H9 (cell line): ENCODE measurements at regions not wholly inside any gene's neighbourhood (a gene's known extent, or its start where the extent isn't known, plus 50 kb on each side); places are given as distances from the start of the nearest gene placed in this dataset.

Experiments used
- DNase-seq: peaks from one replicate; pipeline ENCODE4 v3.0.0-alpha.2; 2017
- H2AFZ ChIP-seq: one replicate; pipeline ENCODE4 v1.6.1; 2013; ENCODE audit warnings: mild to moderate bottlenecking, low read length, control low read depth, moderate library complexity
- H2AK5ac ChIP-seq: 2 replicates; pipeline ENCODE4 v1.6.1; 2013; ENCODE audit warnings: low read length, control low read depth, mixed read lengths; ENCODE audit not compliant: insufficient read length
- H2BK120ac ChIP-seq: one replicate; pipeline ENCODE4 v1.6.1; 2013; ENCODE audit warnings: low read depth, mild to moderate bottlenecking, low read length, control low read depth, inconsistent platforms; ENCODE audit not compliant: poor library complexity, severe bottlenecking
- H2BK12ac ChIP-seq: 2 replicates; pipeline ENCODE4 v1.6.1; 2013; ENCODE audit warnings: low read length, control low read depth, mixed read lengths, low read depth; ENCODE audit not compliant: insufficient read length
- H2BK15ac ChIP-seq: 2 replicates; pipeline ENCODE4 v1.6.1; 2013; ENCODE audit warnings: low read depth, low read length, control low read depth
- H2BK20ac ChIP-seq: one replicate; pipeline ENCODE4 v1.6.1; 2013; ENCODE audit warnings: low read depth, mild to moderate bottlenecking, low read length, control low read depth, inconsistent platforms; ENCODE audit not compliant: poor library complexity, severe bottlenecking
- H2BK5ac ChIP-seq: 2 replicates; pipeline ENCODE4 v1.6.1; 2013; ENCODE audit warnings: low read length, control low read depth, mixed read lengths; ENCODE audit not compliant: insufficient read length
- H3K14ac ChIP-seq: 2 replicates; pipeline ENCODE4 v1.6.1; 2013; ENCODE audit warnings: low read length, control low read depth; ENCODE audit not compliant: insufficient read depth
- H3K18ac ChIP-seq: 2 replicates; pipeline ENCODE4 v1.6.1; 2013; ENCODE audit warnings: low read depth, mild to moderate bottlenecking, mixed read lengths, low read length, control low read depth; ENCODE audit not compliant: insufficient read length
- H3K23ac ChIP-seq: 2 replicates; pipeline ENCODE4 v1.6.1; 2013; ENCODE audit warnings: low read length, control low read depth, mixed read lengths, low read depth; ENCODE audit not compliant: insufficient read length
- H3K23me2 ChIP-seq: 2 replicates; pipeline ENCODE4 v1.6.1; 2013; ENCODE audit warnings: low read depth, mild to moderate bottlenecking, mixed read lengths, low read length, control low read depth; ENCODE audit not compliant: insufficient read length, poor library complexity, severe bottlenecking
- H3K27ac ChIP-seq: 2 replicates; pipeline ENCODE4 v1.5.1; 2013; ENCODE audit warnings: low read length, control low read depth, mixed read lengths, low read depth; ENCODE audit not compliant: insufficient read length
- H3K27me3 ChIP-seq: 2 replicates; pipeline ENCODE4 v1.6.1; 2013; ENCODE audit warnings: low read length, control low read depth, inconsistent platforms; ENCODE audit not compliant: insufficient read depth
- H3K4ac ChIP-seq: 2 replicates; pipeline ENCODE4 v1.6.1; 2013; ENCODE audit warnings: low read depth, mild to moderate bottlenecking, control low read depth, inconsistent platforms, low read length, moderate library complexity
- H3K4me1 ChIP-seq: 2 replicates; pipeline ENCODE4 v1.6.1; 2013; ENCODE audit warnings: low read length, control low read depth, inconsistent platforms; ENCODE audit not compliant: insufficient read depth
- H3K4me2 ChIP-seq: 2 replicates; pipeline ENCODE4 v1.6.1; 2013; ENCODE audit warnings: low read length, control low read depth, mixed read lengths; ENCODE audit not compliant: insufficient read length, insufficient read depth
- H3K56ac ChIP-seq: 2 replicates; pipeline ENCODE4 v1.6.1; 2013; ENCODE audit warnings: low read depth, mild to moderate bottlenecking, mixed read lengths, low read length, control low read depth; ENCODE audit not compliant: insufficient read length
- H3K79me1 ChIP-seq: 2 replicates; pipeline ENCODE4 v1.6.1; 2013; ENCODE audit warnings: low read depth, mild to moderate bottlenecking, moderate library complexity, low read length, control low read depth, inconsistent platforms; ENCODE audit not compliant: insufficient read depth, poor library complexity, severe bottlenecking
- H3K79me2 ChIP-seq: 2 replicates; pipeline ENCODE4 v1.6.1; 2013; ENCODE audit warnings: low read length, control low read depth, inconsistent platforms; ENCODE audit not compliant: insufficient read depth
- H3K9ac ChIP-seq: 2 replicates; pipeline ENCODE4 v1.6.1; 2013; ENCODE audit warnings: low read length, control low read depth, mixed read lengths; ENCODE audit not compliant: insufficient read length; ENCODE audit errors: extremely low read depth
- H3K9me3 ChIP-seq: one replicate; pipeline ENCODE4 v1.6.1; 2013; ENCODE audit warnings: low read depth, low read length, inconsistent platforms; ENCODE audit not compliant: control insufficient read depth
- H3T11ph ChIP-seq: one replicate; pipeline ENCODE4 v1.6.1; 2013; ENCODE audit warnings: mild to moderate bottlenecking, low read length, control low read depth, inconsistent platforms
- H4K20me1 ChIP-seq: one replicate; pipeline ENCODE4 v1.6.1; 2013; ENCODE audit not compliant: control insufficient read depth, insufficient read length, insufficient read depth
- H4K5ac ChIP-seq: 2 replicates; pipeline ENCODE4 v1.6.1; 2013; ENCODE audit warnings: low read depth, mild to moderate bottlenecking, mixed read lengths, low read length, control low read depth; ENCODE audit not compliant: insufficient read length
- H4K8ac ChIP-seq: replicated peaks from 2 replicates; pipeline ENCODE4 v1.6.1; 2013; ENCODE audit warnings: low read length, control low read depth, mixed read lengths, low read depth; ENCODE audit not compliant: insufficient read length
- H4K91ac ChIP-seq: 2 replicates; pipeline ENCODE4 v1.6.1; 2013; ENCODE audit warnings: low read depth, mild to moderate bottlenecking, moderate library complexity, mixed read lengths, low read length, control low read depth; ENCODE audit not compliant: insufficient read length
- H3K27ac Mint-ChIP-seq, 3 experiments: 2 replicates in 2 of 3; 3 replicates in 1 of 3; pipeline ENCODE4 v1.8.0; 2020 to 2021; ENCODE audit warnings: mixed read lengths in 3 of 3, mild to moderate bottlenecking in 1 of 3, moderate library complexity in 1 of 3
- H3K27me3 Mint-ChIP-seq: 2 replicates; pipeline ENCODE4 v1.8.0; 2021; ENCODE audit warnings: low read depth, mild to moderate bottlenecking, moderate library complexity, mixed read lengths
- H3K36me3 Mint-ChIP-seq, 3 experiments: 2 replicates in 2 of 3; 3 replicates in 1 of 3; pipeline ENCODE4 v1.8.0; 2020 to 2021; ENCODE audit warnings: low read depth in 3 of 3, mixed read lengths in 3 of 3; ENCODE audit not compliant: insufficient read depth in 1 of 3
- H3K4me1 Mint-ChIP-seq, 2 experiments: 2 replicates each; pipeline ENCODE4 v1.8.0; 2020; ENCODE audit warnings: mixed read lengths in 2 of 2
- H3K4me3 Mint-ChIP-seq, 2 experiments: 2 replicates in 1 of 2; 3 replicates in 1 of 2; pipeline ENCODE4 v1.8.0; 2020 to 2021; ENCODE audit warnings: mild to moderate bottlenecking in 2 of 2, mixed read lengths in 2 of 2, moderate library complexity in 1 of 2
- H3K9me3 Mint-ChIP-seq, 2 experiments: 2 replicates in 1 of 2; 3 replicates in 1 of 2; pipeline ENCODE4 v1.8.0; 2020; ENCODE audit warnings: mild to moderate bottlenecking in 2 of 2, mixed read lengths in 2 of 2, moderate library complexity in 1 of 2
- WGBS: extraction: QIAGEN DNeasy Blood & Tissue Kit; methylation state at CpG from one replicate; pipeline ENCODE4 v1.1.7; 2013; ENCODE audit warnings: missing lambda C conversion rate, low lambda C conversion rate, mixed read lengths; ENCODE audit not compliant: insufficient read length; ENCODE audit errors: extremely low coverage; 5-methylcytosine and 5-hydroxymethylcytosine counted together
- TF ChIP-seq, protein P1 (sequence below): fragments of 200-600 bp; sonication (generic); conservative IDR thresholded peaks from 3 replicates; pipeline ENCODE4 v1.8.0; 2021; ENCODE audit warnings: antibody characterized with exemption, mild to moderate bottlenecking

DNA sequence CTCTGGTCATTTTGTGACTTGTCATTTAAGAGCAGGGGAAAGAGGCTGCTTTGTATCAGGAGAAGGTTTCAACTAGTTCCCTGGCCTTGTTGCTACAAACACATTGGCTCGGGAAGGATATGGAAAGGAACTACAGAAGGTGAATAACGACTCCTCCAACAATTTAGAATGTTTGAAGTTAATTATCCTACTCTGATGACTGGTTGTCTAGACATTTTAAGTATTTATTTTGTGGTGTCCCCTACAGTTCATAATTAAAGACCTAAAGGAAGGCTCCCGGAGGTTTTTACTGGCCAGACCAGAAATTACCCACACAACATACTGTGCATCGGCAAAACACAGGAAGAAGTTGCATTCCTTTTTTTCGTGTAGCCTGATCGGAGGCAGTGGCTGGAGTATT is 515.8 kb upstream of the SALL1 start:
- TF ChIP-seq, protein P1, sequence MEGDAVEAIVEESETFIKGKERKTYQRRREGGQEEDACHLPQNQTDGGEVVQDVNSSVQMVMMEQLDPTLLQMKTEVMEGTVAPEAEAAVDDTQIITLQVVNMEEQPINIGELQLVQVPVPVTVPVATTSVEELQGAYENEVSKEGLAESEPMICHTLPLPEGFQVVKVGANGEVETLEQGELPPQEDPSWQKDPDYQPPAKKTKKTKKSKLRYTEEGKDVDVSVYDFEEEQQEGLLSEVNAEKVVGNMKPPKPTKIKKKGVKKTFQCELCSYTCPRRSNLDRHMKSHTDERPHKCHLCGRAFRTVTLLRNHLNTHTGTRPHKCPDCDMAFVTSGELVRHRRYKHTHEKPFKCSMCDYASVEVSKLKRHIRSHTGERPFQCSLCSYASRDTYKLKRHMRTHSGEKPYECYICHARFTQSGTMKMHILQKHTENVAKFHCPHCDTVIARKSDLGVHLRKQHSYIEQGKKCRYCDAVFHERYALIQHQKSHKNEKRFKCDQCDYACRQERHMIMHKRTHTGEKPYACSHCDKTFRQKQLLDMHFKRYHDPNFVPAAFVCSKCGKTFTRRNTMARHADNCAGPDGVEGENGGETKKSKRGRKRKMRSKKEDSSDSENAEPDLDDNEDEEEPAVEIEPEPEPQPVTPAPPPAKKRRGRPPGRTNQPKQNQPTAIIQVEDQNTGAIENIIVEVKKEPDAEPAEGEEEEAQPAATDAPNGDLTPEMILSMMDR = no peak

More for the DNA sequence above, 515.8 kb upstream of the SALL1 start:
- H3T11ph ChIP-seq = no peak overlapping the region
- no peak overlapping the region for H3K56ac ChIP-seq
- no peaks in the 10 kb centered on the region for H3K36me3 Mint-ChIP-seq
- no peak overlapping the region for H2BK120ac ChIP-seq
- H3K18ac ChIP-seq = no peak overlapping the region
- peaks cover 13% of the 10 kb centered on the region for H3K27me3 Mint-ChIP-seq
- no CpG with 5 or more reads among the region's 6 CpGs for WGBS
- DNase-seq = no peak
- no peak overlapping the region for H3K9ac ChIP-seq
- no peaks in the 10 kb centered on the region for H3K27me3 ChIP-seq
- H3K4ac ChIP-seq = no peak overlapping the region
- H3K27ac ChIP-seq = no peak overlapping the region
- H2BK20ac ChIP-seq = no peak overlapping the region
- H2AK5ac ChIP-seq = no peak overlapping the region
- no peak overlapping the region for H2AFZ ChIP-seq
- H3K14ac ChIP-seq = no peak overlapping the region
- no peak overlapping the region for H4K8ac ChIP-seq
- H4K20me1 ChIP-seq = no peaks in the 10 kb centered on the region
- no peaks in the 10 kb centered on the region for H3K4me1 ChIP-seq
- H3K79me2 ChIP-seq = no peaks in the 10 kb centered on the region
- H3K4me3 Mint-ChIP-seq = no peak overlapping the region
- no peak overlapping the region for H2BK15ac ChIP-seq
- H2BK12ac ChIP-seq = no peak overlapping the region
- no peak overlapping the region for H3K4me2 ChIP-seq
- no peaks in the 10 kb centered on the region for H3K23me2 ChIP-seq
- no peaks in the 10 kb centered on the region for H3K79me1 ChIP-seq
- H4K5ac ChIP-seq = no peak overlapping the region
- H2BK5ac ChIP-seq = no peak overlapping the region
- H4K91ac ChIP-seq = no peak overlapping the region
- no peak overlapping the region for H3K23ac ChIP-seq
- H3K27ac Mint-ChIP-seq = no peak overlapping the region
- H3K9me3 Mint-ChIP-seq = no peaks in the 10 kb centered on the region
- no peaks in the 10 kb centered on the region for H3K9me3 ChIP-seq
- peaks cover 24 to 45% of the 10 kb centered on the region in 2 experiments for H3K4me1 Mint-ChIP-seq
